ENCODE measurements at regions not wholly inside any gene's neighbourhood (a gene's known extent, or its start where the extent isn't known, plus 50 kb on each side); places are given as distances from the start of the nearest gene placed in this dataset.

DNA sequence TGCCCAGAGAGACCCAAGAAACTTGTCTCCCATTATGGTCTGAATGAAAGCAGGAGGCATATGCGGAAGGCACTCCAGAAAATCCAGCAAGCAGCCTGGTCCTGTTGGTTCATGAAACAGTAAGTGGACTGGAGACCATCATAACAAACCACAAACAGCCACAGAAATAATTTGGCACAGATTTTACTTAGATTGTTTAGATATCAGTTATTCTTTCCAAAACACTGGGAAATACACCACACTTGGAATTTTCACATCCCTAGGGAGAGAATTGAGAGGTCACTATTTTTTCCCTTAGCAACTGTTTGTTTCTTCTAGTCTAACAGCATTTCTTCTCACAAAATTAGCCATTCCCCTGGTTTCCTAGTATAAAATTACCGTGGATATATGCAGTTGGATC is 300.8 kb downstream of the OSTF1 start:
- H3K9me3 ChIP-seq (ENCODE audit: control insufficient read depth in 1 of 2, insufficient read depth in 1 of 2, low read depth in 1 of 2, low read length in 2 of 2), result 0 out of 4 replicates have a peak, but pooled peaks cover 0 to 4% of the 10 kb centered on the region in 2 experiments
- RAD21 ChIA-PET (ENCODE audit: low non-redundant PET in 1 of 2, low total read pairs in 2 of 2, uncharacterized antibody in 2 of 2, unreplicated experiment in 2 of 2), result no interaction called here
- no peak overlapping the region for H3K9ac ChIP-seq (ENCODE audit: low read length)
- POLR2A ChIA-PET, result no interaction called here
- H2AFZ ChIP-seq (ENCODE audit: low read depth, low read length, poor library complexity, severe bottlenecking), result no peak overlapping the region
- intact Hi-C loops (cut with micrococcal nuclease), result no loop called here
- H3K4me3 ChIP-seq (replicated peaks in 1 of 2; ENCODE audit: low read depth in 1 of 2, low read length in 2 of 2), result no peak overlapping the region
- CTCF ChIA-PET, result no interaction called here
- H3K27me3 ChIP-seq (ENCODE audit: insufficient read depth, low read length), result peaks cover 8% of the 10 kb centered on the region; the same call in 1 of the 2 replicates
- H4K20me1 ChIP-seq (ENCODE audit: insufficient read depth), result no peaks in the 10 kb centered on the region
- no peak overlapping the region for H3K27ac ChIP-seq (ENCODE audit: low read depth, low read length)
- no TSS peak for BruUV-seq (replicated peaks)
- TF ChIP-seq JUND (IDR thresholded peaks at IDR 0.05), result no peak
- no peak for TF ChIP-seq ELF1 (IDR thresholded peaks at IDR 0.05; ENCODE audit: borderline replicate concordance, low read depth)
- TF ChIP-seq ATF3 (IDR thresholded peaks at IDR 0.05), result no peak
- TF ChIP-seq SIN3A (IDR thresholded peaks at IDR 0.05; ENCODE audit: low read depth), result no peak
- no peak for TF ChIP-seq ZNF274 (IDR thresholded peaks at IDR 0.05; ENCODE audit: low read depth, low read length)
- TF ChIP-seq RAD21 (IDR thresholded peaks at IDR 0.05; ENCODE audit: low read depth), result no peak
- TF ChIP-seq CEBPB (IDR thresholded peaks at IDR 0.05; ENCODE audit: low read depth), result no peak
- no peak for TF ChIP-seq CBX3 (IDR thresholded peaks at IDR 0.05; ENCODE audit: low read depth)
- no peak for TF ChIP-seq REST (IDR thresholded peaks at IDR 0.05; ENCODE audit: low read depth)
- TF ChIP-seq EZH2 (IDR thresholded peaks at IDR 0.05), result no peak
- no peak for TF ChIP-seq MAX (IDR thresholded peaks at IDR 0.05)
- no peak for TF ChIP-seq EGR1 (IDR thresholded peaks at IDR 0.05; ENCODE audit: low read depth)
- no peak for TF ChIP-seq YY1 (IDR thresholded peaks at IDR 0.05; ENCODE audit: extremely low read depth, insufficient replicate concordance, low read depth, low read length)
- TF ChIP-seq EZH2phosphoT487 (IDR thresholded peaks at IDR 0.05; ENCODE audit: borderline replicate concordance), result no peak
- TF ChIP-seq SRF (IDR thresholded peaks at IDR 0.05; ENCODE audit: low read depth), result no peak
- no peak for TF ChIP-seq POLR2A (IDR thresholded peaks at IDR 0.05; ENCODE audit: borderline replicate concordance, extremely low read depth, insufficient read depth, insufficient read length)
- no peak for TF ChIP-seq SP1 (IDR thresholded peaks at IDR 0.05; ENCODE audit: low read depth)
- TF ChIP-seq POLR2AphosphoS5 (IDR thresholded peaks at IDR 0.05; ENCODE audit: low read depth, low read length), result no peak
- no peaks in the 10 kb centered on the region for H3K79me2 ChIP-seq (ENCODE audit: insufficient read depth, low read length)
- H3K4me1 ChIP-seq (ENCODE audit: control insufficient read depth in 1 of 2, insufficient read depth in 2 of 2, low read length in 2 of 2), result no peaks in the 10 kb centered on the region
- no peak overlapping the region for H3K4me2 ChIP-seq (ENCODE audit: low read length)
- H3K36me3 ChIP-seq (ENCODE audit: control insufficient read depth in 1 of 2, insufficient read depth in 2 of 2, low read length in 2 of 2), result no peaks in the 10 kb centered on the region; a peak in 1 of 4 replicates
- DNase-seq (ENCODE audit: low read depth, low spot score), result no peak
- ATAC-seq, result no peak
- no peaks in the 10 kb centered on the region for H3K9me2 ChIP-seq (ENCODE audit: insufficient read depth)
